B cell (primary cell): ENCODE measurements at regions not wholly inside any gene's neighbourhood (a gene's known extent, or its start where the extent isn't known, plus 50 kb on each side); places are given as distances from the start of the nearest gene placed in this dataset.

Experiments used
- ATAC-seq: fragments of 200-7000 bp; cut with Tn5 transposase; one replicate; pipeline ENCODE4 v1.10.0; 2021; ENCODE audit warnings: low read depth, mild to moderate bottlenecking, moderate number of reproducible peaks, moderate library complexity
- CTCF ChIA-PET: fragments of 350-600 bp; sonication (Branson Sonifier 250); formaldehyde crosslinking; loops from one replicate; lab custom pipeline; 2021; ENCODE audit warnings: antibody characterized with exemption, inconsistent platforms; lab: Charles Lee
- POLR2A ChIA-PET: fragments of 350-600 bp; sonication (Branson Sonifier 250); formaldehyde crosslinking; loops from one replicate; lab custom pipeline; 2021; ENCODE audit warnings: antibody characterized with exemption; lab: Charles Lee
- DNase-seq: peaks from one replicate; pipeline ENCODE4 v3.0.0; 2013
- H2AFZ ChIP-seq: 2 replicates; pipeline ENCODE4 v1.6.1; 2012; ENCODE audit warnings: mild to moderate bottlenecking, low read depth, low read length; ENCODE audit not compliant: insufficient read depth, poor library complexity, severe bottlenecking
- H3K27ac ChIP-seq, 2 donors: 1 replicate in 1 of 2; 2 replicates in 1 of 2; pipeline ENCODE4 v1.5.1; 2012 to 2013; ENCODE audit warnings: low read length in 2 of 2, mild to moderate bottlenecking in 2 of 2, moderate library complexity in 1 of 2
- H3K27me3 ChIP-seq, 4 experiments: fragments of 200-600 bp in 1 of 4; sonication (generic) in 1 of 4; replicated peaks in 1 of 4; 1 replicate in 2 of 4; 2 replicates in 2 of 4; pipeline versions ENCODE4 v1.6.1 to v1.7.0; 2013 to 2016; ENCODE audit warnings: low read length in 3 of 4, mild to moderate bottlenecking in 2 of 4, mixed read lengths in 1 of 4, moderate library complexity in 1 of 4; ENCODE audit not compliant: insufficient read depth in 4 of 4, control insufficient read depth in 3 of 4; ENCODE audit errors: control extremely low read depth in 1 of 4
- H3K36me3 ChIP-seq, 2 experiments: replicated peaks in 1 of 2; 1 replicate in 1 of 2; 2 replicates in 1 of 2; pipeline versions ENCODE4 v1.6.1 to v1.7.1; 2013; ENCODE audit warnings: low read length in 1 of 2; ENCODE audit not compliant: insufficient read depth in 2 of 2, control insufficient read depth in 1 of 2; ENCODE audit errors: control extremely low read depth in 1 of 2, extremely low read depth in 1 of 2
- H3K4me1 ChIP-seq, 2 donors: fragments of 200-600 bp in 1 of 2; sonication (generic) in 1 of 2; 1 replicate in 1 of 2; 2 replicates in 1 of 2; pipeline versions ENCODE4 v1.5.1 to v1.6.1; 2013 to 2017; ENCODE audit warnings: low read length in 2 of 2; ENCODE audit not compliant: control insufficient read depth in 2 of 2, insufficient read depth in 2 of 2
- H3K4me2 ChIP-seq: replicated peaks from 2 replicates; pipeline ENCODE3; 2012; ENCODE audit warnings: mild to moderate bottlenecking, low read depth, low read length; ENCODE audit not compliant: poor library complexity, severe bottlenecking
- H3K4me3 ChIP-seq, 5 experiments: fragments of 200-600 bp in 1 of 5; sonication (generic) in 1 of 5; 1 replicate in 3 of 5; 2 replicates in 2 of 5; pipeline versions ENCODE4 v1.5.1 to v1.7.0; 2011 to 2016; ENCODE audit warnings: low read length in 4 of 5, mild to moderate bottlenecking in 4 of 5, low read depth in 2 of 5, control low read depth in 1 of 5, moderate library complexity in 1 of 5; ENCODE audit not compliant: insufficient read depth in 1 of 5; ENCODE audit errors: control extremely low read depth in 1 of 5, extremely low read depth in 1 of 5
- H3K79me2 ChIP-seq: fragments of 200-600 bp; sonication (generic); one replicate; pipeline ENCODE4 v1.6.0; 2016; ENCODE audit warnings: low read length; ENCODE audit not compliant: control insufficient read depth, insufficient read depth
- H3K9ac ChIP-seq: fragments of 200-600 bp; sonication (generic); 2 replicates; pipeline ENCODE4 v1.6.1; 2017; ENCODE audit warnings: mild to moderate bottlenecking, low read length, moderate library complexity
- H3K9me3 ChIP-seq, 3 donors: one replicate each; pipeline versions ENCODE4 v1.6.1 to v1.7.1; 2013; ENCODE audit warnings: low read length in 2 of 3; ENCODE audit not compliant: control insufficient read depth in 2 of 3, insufficient read depth in 1 of 3; ENCODE audit errors: control extremely low read depth in 1 of 3
- H4K20me1 ChIP-seq: 2 replicates; pipeline ENCODE4 v1.6.0; 2012; ENCODE audit warnings: mild to moderate bottlenecking, low read length; ENCODE audit not compliant: insufficient read depth, control insufficient read depth, poor library complexity, severe bottlenecking
- H3K27ac Mint-ChIP-seq: one replicate; pipeline ENCODE4 v1.8.0; 2021; ENCODE audit warnings: mixed read lengths
- H3K27me3 Mint-ChIP-seq: one replicate; pipeline ENCODE4 v1.8.0; 2021; ENCODE audit warnings: mixed read lengths
- H3K4me1 Mint-ChIP-seq: one replicate; pipeline ENCODE4 v1.8.0; 2021; ENCODE audit warnings: mixed read lengths
- H3K4me3 Mint-ChIP-seq: one replicate; pipeline ENCODE4 v1.8.0; 2021; ENCODE audit warnings: mixed read lengths
- H3K9me3 Mint-ChIP-seq: one replicate; pipeline ENCODE4 v1.8.0; 2022; ENCODE audit warnings: mixed read lengths; ENCODE audit not compliant: insufficient read depth
- CTCF ChIP-seq: fragments of 200-600 bp; IDR thresholded peaks from one replicate; pipeline ENCODE4 v1.8.0; 2022; ENCODE audit warnings: antibody characterized with exemption, mild to moderate bottlenecking
- EZH2 ChIP-seq: IDR thresholded peaks from 2 replicates; pipeline ENCODE4 v1.6.1; 2012; ENCODE audit warnings: borderline replicate concordance, low read depth, mild to moderate bottlenecking, moderate library complexity, low read length; ENCODE audit not compliant: insufficient read depth, poor library complexity, severe bottlenecking
- WGBS: methylation state at CpG from one replicate; pipeline ENCODE4 v1.1.5; 2013; ENCODE audit warnings: missing lambda C conversion rate; ENCODE audit not compliant: insufficient coverage; 5-methylcytosine and 5-hydroxymethylcytosine counted together
- intact Hi-C: fragments of 100-400 bp; cut with micrococcal nuclease; formaldehyde crosslinking; loops from one replicate; pipeline ENCODE4 v1.10.0; 2022

DNA sequence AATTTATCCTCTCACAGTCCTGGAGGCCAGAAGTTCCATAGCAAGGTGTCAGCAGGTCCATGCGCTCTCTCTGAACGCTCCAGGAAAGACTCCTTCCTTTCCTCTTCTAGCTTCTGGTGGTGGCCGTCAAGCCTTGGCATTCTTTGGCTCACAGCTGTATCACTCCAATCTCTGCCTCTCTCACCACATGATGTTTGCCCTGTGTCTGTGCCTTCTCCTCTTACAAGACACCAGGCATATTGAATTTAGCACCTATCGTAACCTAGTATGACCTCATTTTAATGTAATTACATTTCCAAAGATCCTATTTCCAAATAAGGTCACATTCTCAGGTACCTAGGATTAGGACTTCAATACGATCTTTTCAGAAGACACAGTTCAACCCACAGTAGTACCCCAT lies 428.5 kb downstream of the CD83 start:
- Histone ChIP-seq H4K20me1 (no peaks in the 10 kb centered on the region), H3K36me3 (no peaks in the 10 kb centered on the region), H3K27me3 (no peaks in the 10 kb centered on the region), H3K4me2 (no peak overlapping the region), H3K9me3 (no peaks in the 10 kb centered on the region), H3K4me1 (peaks cover 19 to 22% of the 10 kb centered on the region in 2 donors), H3K27ac (no peak overlapping the region), H3K9ac (no peak overlapping the region), H3K4me3 (no peak overlapping the region), H3K79me2 (no peaks in the 10 kb centered on the region), H2AFZ (no peak overlapping the region)
- TF ChIP-seq EZH2 = no peak
- no peak for TF ChIP-seq CTCF
- CTCF ChIA-PET = interaction anchor here (1.2 kb wide), 1 partner anchor 334 kb away, joined by 3 read pairs; no protein-coding TSS in a partner anchor
- POLR2A ChIA-PET = no interaction called here
- peaks cover 37% of the 10 kb centered on the region for H3K4me1 Mint-ChIP-seq
- intact Hi-C loops = no loop called here
- no peak overlapping the region for H3K4me3 Mint-ChIP-seq
- no peak for DNase-seq
- no peak for ATAC-seq
- H3K9me3 Mint-ChIP-seq = no peaks in the 10 kb centered on the region
- WGBS = 97% methylated on average over 4 of the region's 5 CpGs
- H3K27me3 Mint-ChIP-seq = no peaks in the 10 kb centered on the region
- H3K27ac Mint-ChIP-seq = no peak overlapping the region

GRCh38 chr6:14547284-14547998 lies 429.9 kb downstream of the CD83 start:
- H3K27me3 Mint-ChIP-seq = no peaks in the 10 kb centered on the region
- POLR2A ChIA-PET = no interaction called here

More at GRCh38 chr6:14547284-14547998, 429.9 kb downstream of the CD83 start:
- intact Hi-C loops = no loop called here
- no peak for ATAC-seq
- CTCF ChIA-PET = no interaction called here
- H3K9me3 ChIP-seq = no peaks in the 10 kb centered on the region
- no peaks in the 10 kb centered on the region for H4K20me1 ChIP-seq
- Mint-ChIP-seq H3K9me3 (no peaks in the 10 kb centered on the region), H3K27ac (no peak overlapping the region), H3K4me1 (peaks cover 26% of the 10 kb centered on the region), H3K4me3 (no peak overlapping the region)
- no peak overlapping the region for H3K4me2 ChIP-seq
- H3K4me1 ChIP-seq = peaks cover 12% of the 10 kb centered on the region in 2 donors
- DNase-seq = no peak
- H3K9ac ChIP-seq = no peak overlapping the region
- no peak for TF ChIP-seq EZH2
- TF ChIP-seq CTCF = no peak
- WGBS = 90% methylated on average over 2 of the region's 6 CpGs
- H2AFZ ChIP-seq = no peak overlapping the region
- no peaks in the 10 kb centered on the region for H3K36me3 ChIP-seq
- H3K79me2 ChIP-seq = no peaks in the 10 kb centered on the region
- H3K27ac ChIP-seq = no peak overlapping the region
- H3K27me3 ChIP-seq = no peaks in the 10 kb centered on the region
- H3K4me3 ChIP-seq = no peak overlapping the region
